GM12891 (cell line): ENCODE measurements at regions not wholly inside any gene's neighbourhood (a gene's known extent, or its start where the extent isn't known, plus 50 kb on each side); places are given as distances from the start of the nearest gene placed in this dataset.

Experiments used
- POLR2A ChIP-seq: IDR thresholded peaks from 2 replicates; pipeline ENCODE4 v1.6.1; 2011; ENCODE audit warnings: low read depth, low read length, control low read depth
- POLR2AphosphoS5 ChIP-seq: IDR thresholded peaks from 2 replicates; pipeline ENCODE4 v1.6.1; 2011; ENCODE audit warnings: low read depth, low read length, control low read depth
- TAF1 ChIP-seq: IDR thresholded peaks from 2 replicates; pipeline ENCODE4 v1.6.1; 2011; ENCODE audit warnings: low read depth, low read length, control low read depth

GRCh38 chr13:64680739-64681138 lies 2549.4 kb downstream of the PCDH9 start:
- TF ChIP-seq POLR2AphosphoS5 = no peak
- TF ChIP-seq POLR2A = no peak
- TF ChIP-seq TAF1 = no peak
